Right lung (tissue), 2 donors: ENCODE measurements at regions not wholly inside any gene's neighbourhood (a gene's known extent, or its start where the extent isn't known, plus 50 kb on each side); places are given as distances from the start of the nearest gene placed in this dataset.
"Not testable (repeated sequence)": the region's sequence is repeated elsewhere in the genome, so short reads cannot be mapped to it uniquely, and the experiment has no call there.

ENCODE experiments used
- DNase-seq, 2 donors: peaks; one replicate each; pipeline ENCODE4 v3.0.0-alpha.2; 2013

GRCh38 chr10:42986633-42987032 lies 90.2 kb upstream of the RET start:
- no peak for DNase-seq

- no peak for DNase-seq
Observed at GRCh38 chr10:42987121-42987541, 89.7 kb upstream of the RET start.

- DNase-seq = no peak
Observed at GRCh38 chr10:42987575-42987974, 89.3 kb upstream of the RET start.

GRCh38 chr10:42988069-42988468 lies 88.8 kb upstream of the RET start:
- DNase-seq = no peak

GRCh38 chr10:42988517-42989395 lies 88.1 kb upstream of the RET start:
- DNase-seq = no peak

- no peak for DNase-seq
Observed at GRCh38 chr10:42989481-42989921, 87.4 kb upstream of the RET start.

- DNase-seq = no peak
Observed at GRCh38 chr10:42990016-42990720, 86.7 kb upstream of the RET start.

- DNase-seq = no peak
Observed at GRCh38 chr10:42990721-42991441, 86.0 kb upstream of the RET start.

GRCh38 chr10:42991442-42992098 lies 85.3 kb upstream of the RET start:
- DNase-seq = no peak

GRCh38 chr10:42992156-42992956 lies 84.5 kb upstream of the RET start:
- no peak for DNase-seq

GRCh38 chr10:42992957-42993390 lies 83.9 kb upstream of the RET start:
- no peak for DNase-seq

- not testable (repeated sequence) for DNase-seq
Observed at GRCh38 chr10:42994909-42995308, 82.0 kb upstream of the RET start.

GRCh38 chr10:42995537-42995936 lies 81.3 kb upstream of the RET start:
- DNase-seq = no peak

- DNase-seq = no peak
Observed at GRCh38 chr10:42996588-42996987, 80.3 kb upstream of the RET start.

- no peak for DNase-seq
Observed at GRCh38 chr10:42997151-42997848, 79.6 kb upstream of the RET start.

GRCh38 chr10:42997849-42998165 lies 79.1 kb upstream of the RET start:
- DNase-seq = no peak

GRCh38 chr10:42998481-42999384 lies 78.1 kb upstream of the RET start:
- no peak for DNase-seq

- DNase-seq = no peak
Observed at GRCh38 chr10:42999385-43000020, 77.4 kb upstream of the RET start.

GRCh38 chr10:43000021-43000411 lies 76.9 kb upstream of the RET start:
- no peak for DNase-seq
